ENCODE measurements at regions not wholly inside any gene's neighbourhood (a gene's known extent, or its start where the extent isn't known, plus 50 kb on each side); places are given as distances from the start of the nearest gene placed in this dataset.

DNA sequence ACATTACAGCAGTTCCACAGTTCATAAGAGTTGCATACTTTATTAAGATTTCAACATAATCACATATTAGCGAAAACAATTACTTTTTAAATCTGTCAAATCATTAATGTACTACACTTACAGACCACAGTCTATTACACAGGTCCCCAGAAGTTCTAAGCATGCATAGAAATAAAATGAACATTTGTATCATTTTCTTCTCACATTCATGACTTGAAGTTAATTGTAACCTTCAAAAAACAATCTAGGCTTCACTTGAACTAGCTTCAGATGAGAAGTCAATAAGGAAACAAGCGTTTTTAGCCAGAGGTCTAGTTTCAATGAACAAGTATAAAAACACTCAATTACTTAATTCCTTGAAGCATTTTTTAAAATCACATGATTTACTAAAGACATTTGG, 238.3 kb downstream of the HACE1 start:
- Histone ChIP-seq H3K4me1 (ENCODE audit: control insufficient read depth in 4 of 4, insufficient read depth in 4 of 4, low read length in 3 of 4) (no peaks in the 10 kb centered on the region), H3K9ac (ENCODE audit: low read depth in 1 of 2, low read length in 2 of 2) (no peak overlapping the region), H3K4me3 (ENCODE audit: low read depth in 1 of 3, low read length in 3 of 3) (no peak overlapping the region), H3K36me3 (ENCODE audit: control insufficient read depth in 4 of 4, insufficient read depth in 3 of 4, low read depth in 1 of 4, low read length in 3 of 4) (no peaks in the 10 kb centered on the region), H3K27me3 (ENCODE audit: control insufficient read depth in 4 of 4, insufficient read depth in 4 of 4, low read length in 3 of 4) (no peaks in the 10 kb centered on the region), H3K9me3 (ENCODE audit: control insufficient read depth in 4 of 4, low read length in 3 of 4) (peaks cover 0 to 3% (median 0%) of the 10 kb centered on the region in 4 donors), H3K27ac (ENCODE audit: low read depth in 1 of 2, low read length in 2 of 2) (no peak overlapping the region)
- WGBS: 77% methylated on average over 2 of the region's 2 CpGs
- no peak for TF ChIP-seq RXRA (IDR thresholded peaks at IDR 0.05)
- no peak for TF ChIP-seq RAD21 (IDR thresholded peaks at IDR 0.05)
- TF ChIP-seq HNF4G (IDR thresholded peaks at IDR 0.05): no peak
- TF ChIP-seq, protein P1, sequence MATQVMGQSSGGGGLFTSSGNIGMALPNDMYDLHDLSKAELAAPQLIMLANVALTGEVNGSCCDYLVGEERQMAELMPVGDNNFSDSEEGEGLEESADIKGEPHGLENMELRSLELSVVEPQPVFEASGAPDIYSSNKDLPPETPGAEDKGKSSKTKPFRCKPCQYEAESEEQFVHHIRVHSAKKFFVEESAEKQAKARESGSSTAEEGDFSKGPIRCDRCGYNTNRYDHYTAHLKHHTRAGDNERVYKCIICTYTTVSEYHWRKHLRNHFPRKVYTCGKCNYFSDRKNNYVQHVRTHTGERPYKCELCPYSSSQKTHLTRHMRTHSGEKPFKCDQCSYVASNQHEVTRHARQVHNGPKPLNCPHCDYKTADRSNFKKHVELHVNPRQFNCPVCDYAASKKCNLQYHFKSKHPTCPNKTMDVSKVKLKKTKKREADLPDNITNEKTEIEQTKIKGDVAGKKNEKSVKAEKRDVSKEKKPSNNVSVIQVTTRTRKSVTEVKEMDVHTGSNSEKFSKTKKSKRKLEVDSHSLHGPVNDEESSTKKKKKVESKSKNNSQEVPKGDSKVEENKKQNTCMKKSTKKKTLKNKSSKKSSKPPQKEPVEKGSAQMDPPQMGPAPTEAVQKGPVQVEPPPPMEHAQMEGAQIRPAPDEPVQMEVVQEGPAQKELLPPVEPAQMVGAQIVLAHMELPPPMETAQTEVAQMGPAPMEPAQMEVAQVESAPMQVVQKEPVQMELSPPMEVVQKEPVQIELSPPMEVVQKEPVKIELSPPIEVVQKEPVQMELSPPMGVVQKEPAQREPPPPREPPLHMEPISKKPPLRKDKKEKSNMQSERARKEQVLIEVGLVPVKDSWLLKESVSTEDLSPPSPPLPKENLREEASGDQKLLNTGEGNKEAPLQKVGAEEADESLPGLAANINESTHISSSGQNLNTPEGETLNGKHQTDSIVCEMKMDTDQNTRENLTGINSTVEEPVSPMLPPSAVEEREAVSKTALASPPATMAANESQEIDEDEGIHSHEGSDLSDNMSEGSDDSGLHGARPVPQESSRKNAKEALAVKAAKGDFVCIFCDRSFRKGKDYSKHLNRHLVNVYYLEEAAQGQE (IDR thresholded peaks at IDR 0.05): no peak
- TF ChIP-seq, protein P2, sequence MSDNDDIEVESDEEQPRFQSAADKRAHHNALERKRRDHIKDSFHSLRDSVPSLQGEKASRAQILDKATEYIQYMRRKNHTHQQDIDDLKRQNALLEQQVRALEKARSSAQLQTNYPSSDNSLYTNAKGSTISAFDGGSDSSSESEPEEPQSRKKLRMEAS (IDR thresholded peaks at IDR 0.05): no peak
- TF ChIP-seq EGR1 (IDR thresholded peaks at IDR 0.05; ENCODE audit: low read depth in 2 of 2): no peak
- TF ChIP-seq, protein P3, sequence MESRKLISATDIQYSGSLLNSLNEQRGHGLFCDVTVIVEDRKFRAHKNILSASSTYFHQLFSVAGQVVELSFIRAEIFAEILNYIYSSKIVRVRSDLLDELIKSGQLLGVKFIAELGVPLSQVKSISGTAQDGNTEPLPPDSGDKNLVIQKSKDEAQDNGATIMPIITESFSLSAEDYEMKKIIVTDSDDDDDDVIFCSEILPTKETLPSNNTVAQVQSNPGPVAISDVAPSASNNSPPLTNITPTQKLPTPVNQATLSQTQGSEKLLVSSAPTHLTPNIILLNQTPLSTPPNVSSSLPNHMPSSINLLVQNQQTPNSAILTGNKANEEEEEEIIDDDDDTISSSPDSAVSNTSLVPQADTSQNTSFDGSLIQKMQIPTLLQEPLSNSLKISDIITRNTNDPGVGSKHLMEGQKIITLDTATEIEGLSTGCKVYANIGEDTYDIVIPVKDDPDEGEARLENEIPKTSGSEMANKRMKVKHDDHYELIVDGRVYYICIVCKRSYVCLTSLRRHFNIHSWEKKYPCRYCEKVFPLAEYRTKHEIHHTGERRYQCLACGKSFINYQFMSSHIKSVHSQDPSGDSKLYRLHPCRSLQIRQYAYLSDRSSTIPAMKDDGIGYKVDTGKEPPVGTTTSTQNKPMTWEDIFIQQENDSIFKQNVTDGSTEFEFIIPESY (IDR thresholded peaks at IDR 0.05): no peak
- TF ChIP-seq, protein P4, sequence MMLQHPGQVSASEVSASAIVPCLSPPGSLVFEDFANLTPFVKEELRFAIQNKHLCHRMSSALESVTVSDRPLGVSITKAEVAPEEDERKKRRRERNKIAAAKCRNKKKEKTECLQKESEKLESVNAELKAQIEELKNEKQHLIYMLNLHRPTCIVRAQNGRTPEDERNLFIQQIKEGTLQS (IDR thresholded peaks at IDR 0.05): no peak
- TF ChIP-seq FOXA2 (IDR thresholded peaks at IDR 0.05): no peak
- TF ChIP-seq JUND (IDR thresholded peaks at IDR 0.05): no peak
- TF ChIP-seq HNF4A (conservative IDR thresholded peaks at IDR 0.05): no peak
- TF ChIP-seq YY1 (IDR thresholded peaks at IDR 0.05): no peak
- no peak for TF ChIP-seq SP1 (IDR thresholded peaks at IDR 0.05)
- TF ChIP-seq GABPA (IDR thresholded peaks at IDR 0.05 in 1 of 2, conservative IDR thresholded peaks at IDR 0.05 in 1 of 2): no peak
- TF ChIP-seq TAF1 (conservative IDR thresholded peaks at IDR 0.05): no peak
- TF ChIP-seq, protein P5, sequence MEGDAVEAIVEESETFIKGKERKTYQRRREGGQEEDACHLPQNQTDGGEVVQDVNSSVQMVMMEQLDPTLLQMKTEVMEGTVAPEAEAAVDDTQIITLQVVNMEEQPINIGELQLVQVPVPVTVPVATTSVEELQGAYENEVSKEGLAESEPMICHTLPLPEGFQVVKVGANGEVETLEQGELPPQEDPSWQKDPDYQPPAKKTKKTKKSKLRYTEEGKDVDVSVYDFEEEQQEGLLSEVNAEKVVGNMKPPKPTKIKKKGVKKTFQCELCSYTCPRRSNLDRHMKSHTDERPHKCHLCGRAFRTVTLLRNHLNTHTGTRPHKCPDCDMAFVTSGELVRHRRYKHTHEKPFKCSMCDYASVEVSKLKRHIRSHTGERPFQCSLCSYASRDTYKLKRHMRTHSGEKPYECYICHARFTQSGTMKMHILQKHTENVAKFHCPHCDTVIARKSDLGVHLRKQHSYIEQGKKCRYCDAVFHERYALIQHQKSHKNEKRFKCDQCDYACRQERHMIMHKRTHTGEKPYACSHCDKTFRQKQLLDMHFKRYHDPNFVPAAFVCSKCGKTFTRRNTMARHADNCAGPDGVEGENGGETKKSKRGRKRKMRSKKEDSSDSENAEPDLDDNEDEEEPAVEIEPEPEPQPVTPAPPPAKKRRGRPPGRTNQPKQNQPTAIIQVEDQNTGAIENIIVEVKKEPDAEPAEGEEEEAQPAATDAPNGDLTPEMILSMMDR (IDR thresholded peaks at IDR 0.05; ENCODE audit: low read depth, low read length, missing input control): no peak
- no peak for TF ChIP-seq FOXA1 (IDR thresholded peaks at IDR 0.05)
- TF ChIP-seq NR2F2 (IDR thresholded peaks at IDR 0.05): no peak
- no peak for DNase-seq (ENCODE audit: low spot score)

All from liver (tissue), 8 donors.